GM10266 (cell line): ENCODE measurements at regions not wholly inside any gene's neighbourhood (a gene's known extent, or its start where the extent isn't known, plus 50 kb on each side); places are given as distances from the start of the nearest gene placed in this dataset.
A peak's percentile ranks its signal among the peaks of the same experiment; 100 is the strongest.

ENCODE experiments used
- DNase-seq: peaks from one replicate; pipeline ENCODE4 v3.0.0; 2012; ENCODE audit errors: extremely low spot score
- CTCF ChIP-seq: IDR thresholded peaks from 2 replicates; pipeline ENCODE4 v1.5.1; 2012; ENCODE audit warnings: mild to moderate bottlenecking, low read depth; ENCODE audit not compliant: control insufficient read depth, insufficient read depth; ENCODE audit errors: missing control alignments

- TF ChIP-seq CTCF, result no peak
- DNase-seq, result no peak
These were observed 230.5 kb upstream of the CAMK1G start for GRCh38 chr1:209353053-209353452.

GRCh38 chr1:209354111-209354839 is 229.2 kb upstream of the CAMK1G start:
- peak; percentile 62 for DNase-seq
- TF ChIP-seq CTCF, result peak; percentile 80

- no peak for DNase-seq
- TF ChIP-seq CTCF, result no peak
These were observed 228.7 kb upstream of the CAMK1G start for GRCh38 chr1:209354840-209355165.

GRCh38 chr1:209355415-209355814 is 228.1 kb upstream of the CAMK1G start:
- DNase-seq, result no peak

GRCh38 chr1:209356976-209357377 is 226.5 kb upstream of the CAMK1G start:
- no peak for TF ChIP-seq CTCF
- no peak for DNase-seq

More at GRCh38 chr1:209355415-209355814, 228.1 kb upstream of the CAMK1G start:
- TF ChIP-seq CTCF, result no peak

- DNase-seq, result no peak
- TF ChIP-seq CTCF, result no peak
These were observed 220.4 kb upstream of the CAMK1G start for GRCh38 chr1:209363112-209363511.

GRCh38 chr1:209364716-209365115 is 218.8 kb upstream of the CAMK1G start:
- no peak for TF ChIP-seq CTCF
- DNase-seq, result no peak
